Effector CD4-positive, alpha-beta T cell (primary cell): ENCODE measurements at regions not wholly inside any gene's neighbourhood (a gene's known extent, or its start where the extent isn't known, plus 50 kb on each side); places are given as distances from the start of the nearest gene placed in this dataset.
"Not testable (repeated sequence)": the region's sequence is repeated elsewhere in the genome, so short reads cannot be mapped to it uniquely, and the experiment has no call there.

Experiments
- DNase-seq: peaks from one replicate; pipeline ENCODE4 v3.0.0-alpha.2; 2020

DNA sequence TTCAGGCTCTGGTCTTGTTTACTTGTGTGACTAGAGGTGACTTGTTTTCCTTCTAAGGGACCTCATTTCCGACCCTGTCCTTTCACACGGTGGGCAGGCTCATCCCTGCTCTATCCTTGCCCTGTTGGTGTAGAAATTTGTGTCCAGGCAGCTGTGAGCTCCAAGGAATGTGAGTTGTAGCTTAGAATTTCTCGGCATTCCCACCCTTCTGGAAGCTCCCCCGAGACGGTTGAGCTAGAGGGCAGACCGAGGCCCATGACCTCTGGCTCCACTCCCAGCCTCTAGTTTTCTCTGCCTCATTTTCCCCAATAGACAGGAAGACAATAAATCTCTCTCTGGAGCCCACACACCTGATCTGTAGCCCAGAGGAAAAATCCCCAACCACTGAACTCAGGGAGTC lies 100.9 kb downstream of the NAV1 start:
- no peak for DNase-seq

GRCh38 chr1:201640624-201641023 lies 101.7 kb downstream of the NAV1 start:
- no peak for DNase-seq

DNA sequence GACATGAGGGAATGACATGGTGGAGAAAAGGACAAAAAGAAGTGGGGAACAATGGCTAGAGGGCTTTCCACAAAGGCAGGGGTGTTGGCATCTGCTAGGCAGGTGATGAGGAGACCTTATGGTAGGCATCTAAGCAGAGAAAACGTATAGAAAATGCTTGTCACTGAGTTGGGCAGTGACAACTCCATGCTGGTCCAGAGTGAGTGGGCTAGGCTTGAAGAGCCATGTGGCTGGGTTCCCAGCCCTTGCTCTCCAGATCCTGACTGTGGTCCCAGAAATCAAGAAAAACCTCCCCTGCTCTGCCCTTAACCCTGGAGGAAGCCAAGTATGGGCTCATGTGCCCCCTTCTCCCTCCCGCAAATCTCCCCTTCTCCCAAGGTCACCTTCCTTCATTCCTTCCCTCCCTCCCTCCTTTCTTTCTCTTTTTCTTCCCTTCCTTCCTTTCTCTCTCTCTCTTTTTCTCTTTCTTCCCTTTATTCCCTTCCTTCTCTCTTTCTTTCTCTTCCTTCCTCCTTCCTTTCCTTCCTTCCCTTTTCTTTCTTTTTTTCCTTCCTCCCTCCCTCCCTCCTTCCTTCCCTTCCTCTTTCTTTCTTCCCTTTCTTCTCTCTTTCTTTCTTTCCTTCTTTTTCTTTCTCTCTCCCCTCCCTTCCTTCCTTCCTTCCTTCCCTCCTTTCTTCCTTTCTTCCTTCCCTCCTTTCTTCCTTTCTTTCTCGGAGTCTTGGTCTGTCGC lies 102.8 kb downstream of the NAV1 start:
- no peak for DNase-seq

DNA sequence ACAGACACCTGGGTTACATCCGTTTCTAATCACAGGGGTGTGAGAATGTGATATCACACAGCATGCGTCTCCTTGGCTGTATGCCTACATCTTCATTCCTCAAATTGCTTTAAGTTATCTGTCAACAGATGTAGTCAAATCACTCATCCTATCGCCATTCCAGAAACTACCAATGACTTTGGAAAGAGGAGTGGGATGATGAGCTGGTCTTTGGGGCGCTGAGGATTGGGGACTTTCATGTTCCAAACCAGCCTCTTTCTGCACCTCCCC lies 104.8 kb downstream of the NAV1 start:
- DNase-seq = no peak

DNA sequence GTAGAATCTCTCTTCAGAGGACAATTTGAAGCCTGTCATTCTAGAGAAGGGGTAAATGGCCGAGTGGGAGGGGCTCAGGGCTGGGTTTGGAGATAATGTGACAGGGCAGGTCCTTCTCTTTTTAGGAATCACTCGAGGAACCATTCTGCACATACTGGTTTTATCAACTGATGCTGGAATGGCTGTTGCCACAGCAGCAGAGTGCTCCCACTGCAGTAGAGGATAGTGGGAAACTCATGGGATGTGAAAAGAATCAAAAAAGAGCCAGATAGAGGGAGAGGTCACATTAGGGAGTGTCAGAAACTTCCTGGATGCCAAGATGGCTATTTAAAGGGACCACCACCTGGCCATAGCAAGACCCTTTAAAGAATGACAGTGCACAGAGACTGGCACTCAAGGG lies 105.3 kb downstream of the NAV1 start:
- DNase-seq = no peak

DNA sequence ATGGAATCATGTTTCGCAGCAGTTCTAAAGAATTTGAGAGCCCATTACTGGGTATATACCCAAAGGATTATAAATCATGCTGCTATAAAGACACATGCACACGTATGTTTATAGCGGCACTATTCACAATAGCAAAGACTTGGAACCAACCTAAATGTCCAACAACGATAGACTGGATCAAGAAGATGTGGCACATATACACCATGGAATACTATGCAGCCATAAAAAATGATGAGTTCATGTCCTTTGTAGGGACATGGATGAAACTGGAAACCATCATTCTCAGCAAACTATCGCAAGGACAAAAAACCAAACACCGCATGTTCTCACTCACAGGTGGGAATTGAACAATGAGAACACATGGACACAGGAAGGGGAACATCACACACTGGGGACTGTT lies 106.1 kb downstream of the NAV1 start:
- DNase-seq = not testable (repeated sequence)

GRCh38 chr1:201645956-201646355 lies 107.0 kb downstream of the NAV1 start:
- DNase-seq = no peak

GRCh38 chr1:201646411-201647022 lies 107.6 kb downstream of the NAV1 start:
- DNase-seq = no peak

GRCh38 chr1:201647094-201647493 lies 108.2 kb downstream of the NAV1 start:
- DNase-seq = no peak

DNA sequence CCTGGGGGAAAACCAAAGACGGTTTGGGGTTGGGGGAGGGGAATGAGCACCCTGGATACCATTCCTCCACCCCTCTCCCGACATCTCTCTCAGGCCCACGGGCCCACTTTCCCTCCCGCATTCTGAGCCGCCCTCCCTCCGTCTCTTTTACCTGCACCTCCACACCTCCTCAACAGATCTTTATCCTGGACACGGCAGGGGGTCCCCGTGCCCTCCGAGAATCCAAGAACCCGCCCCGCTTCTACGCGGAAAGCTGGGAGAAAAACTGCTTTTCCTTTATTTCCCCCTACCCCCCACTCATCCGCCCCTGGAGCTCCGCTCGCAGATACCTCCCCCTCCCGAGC lies 108.8 kb downstream of the NAV1 start:
- no peak for DNase-seq

DNA sequence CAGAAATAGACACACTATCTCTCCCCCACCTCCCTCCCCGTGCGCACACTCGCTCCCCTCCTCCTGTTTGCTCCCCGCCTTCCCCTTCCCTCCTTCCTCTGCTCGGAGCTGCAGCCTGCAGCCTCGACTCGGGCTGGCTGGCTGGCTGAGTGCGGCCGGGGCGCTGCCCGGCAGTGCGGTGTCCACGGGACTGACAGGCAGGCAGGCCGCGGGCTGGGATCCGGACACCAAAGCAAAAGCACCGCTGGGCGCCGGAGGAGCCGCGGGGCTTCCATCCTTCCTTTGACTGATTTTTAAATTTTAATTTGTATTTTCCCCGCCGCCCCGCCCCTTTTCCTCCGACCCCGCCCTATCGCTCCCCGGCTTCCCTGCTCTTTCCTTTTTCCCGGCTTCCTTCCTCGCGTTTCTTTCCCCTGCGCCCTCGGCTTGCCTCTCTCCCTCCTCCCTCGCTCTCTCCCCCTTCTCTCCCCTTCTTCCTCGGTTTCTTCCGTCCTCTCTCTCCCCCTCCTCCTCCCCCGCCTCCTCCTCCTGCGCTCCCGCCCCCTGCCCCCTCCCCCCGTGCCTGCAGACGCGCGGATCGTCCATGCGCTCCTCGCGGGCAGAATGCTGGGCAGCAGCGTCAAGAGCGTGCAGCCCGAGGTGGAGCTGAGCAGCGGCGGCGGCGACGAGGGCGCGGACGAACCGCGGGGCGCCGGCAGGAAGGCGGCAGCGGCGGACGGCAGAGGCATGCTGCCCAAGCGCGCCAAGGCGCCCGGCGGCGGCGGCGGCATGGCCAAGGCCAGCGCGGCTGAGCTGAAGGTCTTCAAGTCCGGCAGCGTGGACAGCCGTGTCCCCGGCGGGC lies 109.4 kb downstream of the NAV1 start:
- DNase-seq = no peak

- no peak for DNase-seq
Measured at GRCh38 chr1:201648907-201649721, 110.2 kb downstream of the NAV1 start.

- DNase-seq = no peak
Measured at GRCh38 chr1:201649761-201650622, 111.1 kb downstream of the NAV1 start.

DNA sequence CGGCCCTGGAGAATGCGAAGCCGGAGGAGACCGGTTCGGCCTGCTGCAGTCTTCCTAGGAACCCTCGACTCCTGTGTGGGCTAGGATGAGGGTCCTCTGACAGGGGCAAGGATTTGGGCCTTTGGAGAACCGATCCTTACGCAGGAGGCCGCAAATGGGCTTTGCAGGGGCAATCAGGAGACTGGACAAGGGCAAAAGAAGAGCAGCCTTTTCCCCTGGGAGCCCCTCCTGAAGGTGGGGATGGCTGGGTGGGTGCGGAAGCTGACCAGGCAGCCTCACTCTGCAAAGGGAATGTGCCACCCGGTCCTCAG lies 111.7 kb downstream of the NAV1 start:
- DNase-seq = no peak

- no peak for DNase-seq
Measured at GRCh38 chr1:201652181-201652580, 113.3 kb downstream of the NAV1 start.

GRCh38 chr1:201653233-201653632 lies 114.3 kb downstream of the NAV1 start:
- no peak for DNase-seq

- DNase-seq = no peak
Measured at GRCh38 chr1:201653883-201654282, 115.0 kb downstream of the NAV1 start.

GRCh38 chr1:201655243-201655642 lies 116.3 kb downstream of the NAV1 start:
- DNase-seq = no peak

GRCh38 chr1:201655910-201656309 lies 117.0 kb downstream of the NAV1 start:
- DNase-seq = no peak

- no peak for DNase-seq
Measured at GRCh38 chr1:201656311-201657032, 117.5 kb downstream of the NAV1 start.

DNA sequence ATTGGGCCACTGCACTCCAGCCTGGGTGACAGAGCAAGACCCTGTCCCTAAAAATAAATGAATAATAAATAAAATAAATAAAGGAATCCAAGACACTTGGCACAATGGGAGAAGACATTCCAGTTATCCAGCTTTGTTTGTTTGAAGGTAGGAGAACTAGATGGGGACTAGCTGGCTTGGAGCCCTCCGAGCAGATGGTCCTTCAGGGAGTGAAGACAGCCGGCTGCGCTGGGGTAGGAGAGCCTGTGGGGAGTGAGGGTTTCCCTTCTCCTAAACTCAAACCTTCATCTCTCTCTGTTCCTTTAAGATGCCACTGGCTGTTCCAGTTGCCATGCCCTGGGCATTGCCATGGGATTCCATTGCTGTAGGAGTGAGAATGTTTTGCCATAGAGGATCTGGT lies 120.6 kb downstream of the NAV1 start:
- DNase-seq = no peak
